Coronary artery (tissue), 2 donors: ENCODE measurements at regions not wholly inside any gene's neighbourhood (a gene's known extent, or its start where the extent isn't known, plus 50 kb on each side); places are given as distances from the start of the nearest gene placed in this dataset.

Experiments
- DNase-seq: peaks from one replicate; pipeline ENCODE4 v3.0.0-alpha.2; 2017; ENCODE audit warnings: low spot score
- H3K27ac ChIP-seq, 2 donors: fragments of 200-600 bp; sonication (generic); one replicate each; pipeline ENCODE4 v1.5.1; 2016 to 2019
- H3K4me3 ChIP-seq: fragments of 200-600 bp; sonication (generic); 2 replicates; pipeline ENCODE4 v1.5.1; 2016; ENCODE audit warnings: mild to moderate bottlenecking, moderate library complexity
- TF ChIP-seq, protein P1 (sequence below): fragments of 200-600 bp; sonication (generic); IDR thresholded peaks from one replicate; pipeline ENCODE4 v1.5.1; 2019; ENCODE audit warnings: antibody characterized with exemption

DNA sequence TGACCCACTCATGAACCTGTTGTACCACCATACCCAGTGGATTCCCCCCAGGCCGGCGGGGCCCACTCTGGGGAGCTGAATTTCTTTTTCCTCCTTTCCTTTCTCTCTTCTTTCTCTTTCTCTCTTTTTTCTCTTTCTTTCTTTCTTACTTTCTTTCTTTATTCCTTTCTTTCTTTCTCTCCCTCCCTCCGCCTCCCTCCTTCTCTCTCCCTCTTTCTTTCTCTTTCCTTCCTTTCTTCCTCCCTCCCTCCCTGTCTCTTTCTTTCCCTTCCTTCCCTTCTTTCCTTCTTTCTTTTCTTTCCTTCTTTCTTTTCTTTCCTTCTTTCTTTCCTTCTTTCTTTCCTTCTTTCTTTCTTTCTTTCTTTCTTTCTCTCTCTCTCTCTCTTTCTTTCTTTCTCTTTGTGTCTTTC lies 327.7 kb downstream of the ZNF536 start:
- Histone ChIP-seq H3K4me3 (no peak overlapping the region), H3K27ac (no peak overlapping the region)
- no peak for DNase-seq
- TF ChIP-seq, protein P1, sequence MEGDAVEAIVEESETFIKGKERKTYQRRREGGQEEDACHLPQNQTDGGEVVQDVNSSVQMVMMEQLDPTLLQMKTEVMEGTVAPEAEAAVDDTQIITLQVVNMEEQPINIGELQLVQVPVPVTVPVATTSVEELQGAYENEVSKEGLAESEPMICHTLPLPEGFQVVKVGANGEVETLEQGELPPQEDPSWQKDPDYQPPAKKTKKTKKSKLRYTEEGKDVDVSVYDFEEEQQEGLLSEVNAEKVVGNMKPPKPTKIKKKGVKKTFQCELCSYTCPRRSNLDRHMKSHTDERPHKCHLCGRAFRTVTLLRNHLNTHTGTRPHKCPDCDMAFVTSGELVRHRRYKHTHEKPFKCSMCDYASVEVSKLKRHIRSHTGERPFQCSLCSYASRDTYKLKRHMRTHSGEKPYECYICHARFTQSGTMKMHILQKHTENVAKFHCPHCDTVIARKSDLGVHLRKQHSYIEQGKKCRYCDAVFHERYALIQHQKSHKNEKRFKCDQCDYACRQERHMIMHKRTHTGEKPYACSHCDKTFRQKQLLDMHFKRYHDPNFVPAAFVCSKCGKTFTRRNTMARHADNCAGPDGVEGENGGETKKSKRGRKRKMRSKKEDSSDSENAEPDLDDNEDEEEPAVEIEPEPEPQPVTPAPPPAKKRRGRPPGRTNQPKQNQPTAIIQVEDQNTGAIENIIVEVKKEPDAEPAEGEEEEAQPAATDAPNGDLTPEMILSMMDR, result no peak

GRCh38 chr19:30696514-30696913 lies 324.3 kb downstream of the ZNF536 start:
- H3K4me3 ChIP-seq, result no peak overlapping the region
- H3K27ac ChIP-seq, result no peak overlapping the region
- no peak for DNase-seq
- TF ChIP-seq, protein P1, result no peak

GRCh38 chr19:30695171-30695875 lies 323.1 kb downstream of the ZNF536 start:
- TF ChIP-seq, protein P1, result no peak
- H3K27ac ChIP-seq, result no peak overlapping the region
- no peak for DNase-seq
- no peak overlapping the region for H3K4me3 ChIP-seq

DNA sequence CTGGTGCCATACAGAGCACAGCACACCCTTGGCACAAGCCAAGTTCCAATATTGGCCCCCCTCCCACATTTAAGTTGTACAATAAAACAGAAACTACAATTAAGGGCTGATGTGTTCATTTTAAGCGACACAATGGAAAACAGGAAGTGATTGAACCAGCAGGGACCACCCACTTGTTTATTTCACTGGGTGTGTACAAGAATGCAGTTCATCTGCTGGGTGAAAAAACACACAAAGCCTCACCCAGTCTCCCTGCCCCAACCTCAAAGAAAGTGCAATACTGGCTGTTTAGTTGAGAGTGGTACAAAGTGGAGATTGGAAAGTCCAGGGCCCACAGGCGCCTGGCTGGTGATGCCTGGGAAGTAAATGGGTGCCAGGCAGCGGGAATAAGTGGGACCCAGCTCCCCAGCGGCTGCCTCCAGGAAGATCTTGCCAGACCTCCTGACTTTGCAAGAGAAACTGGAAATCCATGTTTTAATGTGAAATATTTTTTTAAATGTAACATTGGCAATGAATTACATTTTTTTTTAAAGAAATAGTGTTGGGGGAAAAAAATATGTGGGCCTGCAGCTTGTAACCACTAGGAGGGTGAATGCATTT lies 322.1 kb downstream of the ZNF536 start:
- no peak overlapping the region for H3K4me3 ChIP-seq
- DNase-seq, result no peak
- TF ChIP-seq, protein P1, result no peak
- no peak overlapping the region for H3K27ac ChIP-seq

DNA sequence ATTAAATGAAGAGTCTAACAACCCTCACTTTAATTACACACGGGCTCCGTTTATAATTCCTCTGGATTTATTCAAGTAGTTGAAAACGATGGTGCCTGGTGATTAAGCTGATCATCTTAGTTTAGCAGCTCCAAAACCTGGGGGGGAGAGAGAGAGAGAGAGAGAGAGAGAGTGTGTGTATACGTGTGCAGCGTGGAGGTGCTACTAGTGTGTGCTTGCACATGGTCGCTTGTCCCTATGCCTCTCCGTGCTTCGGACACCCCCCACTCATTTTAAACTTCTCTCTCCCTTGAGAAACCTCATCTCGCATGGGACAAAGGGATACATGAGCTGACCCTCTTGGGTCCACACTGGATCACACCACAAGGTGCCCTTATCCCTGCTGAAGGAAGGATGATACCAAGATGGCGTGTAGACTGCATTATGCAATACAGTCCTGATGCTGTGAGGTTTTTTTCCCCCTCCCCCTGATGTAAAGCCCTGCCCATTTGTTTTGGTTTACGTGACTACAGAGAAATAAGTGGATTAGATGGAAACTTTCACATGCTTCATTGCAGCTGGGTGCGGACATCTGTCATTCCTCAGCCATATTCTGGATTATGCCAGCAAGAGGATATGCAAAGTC lies 320.8 kb downstream of the ZNF536 start:
- H3K4me3 ChIP-seq, result peak overlapping the region; percentile 55
- TF ChIP-seq, protein P1, result no peak
- DNase-seq, result no peak
- no peak overlapping the region for H3K27ac ChIP-seq

GRCh38 chr19:30692181-30692811 lies 320.1 kb downstream of the ZNF536 start:
- no peak overlapping the region for H3K27ac ChIP-seq
- no peak for DNase-seq
- TF ChIP-seq, protein P1, result no peak
- H3K4me3 ChIP-seq, result peak overlapping the region; percentile 55
